HG03280 (cell line): ENCODE measurements at regions not wholly inside any gene's neighbourhood (a gene's known extent, or its start where the extent isn't known, plus 50 kb on each side); places are given as distances from the start of the nearest gene placed in this dataset.

Source experiments
- ATAC-seq: cut with Tn5 transposase; IDR thresholded peaks from one replicate; pipeline ENCODE4 v1.9.1; 2021; ENCODE audit warnings: mild to moderate bottlenecking, moderate library complexity; ENCODE audit not compliant: unreplicated experiment

DNA sequence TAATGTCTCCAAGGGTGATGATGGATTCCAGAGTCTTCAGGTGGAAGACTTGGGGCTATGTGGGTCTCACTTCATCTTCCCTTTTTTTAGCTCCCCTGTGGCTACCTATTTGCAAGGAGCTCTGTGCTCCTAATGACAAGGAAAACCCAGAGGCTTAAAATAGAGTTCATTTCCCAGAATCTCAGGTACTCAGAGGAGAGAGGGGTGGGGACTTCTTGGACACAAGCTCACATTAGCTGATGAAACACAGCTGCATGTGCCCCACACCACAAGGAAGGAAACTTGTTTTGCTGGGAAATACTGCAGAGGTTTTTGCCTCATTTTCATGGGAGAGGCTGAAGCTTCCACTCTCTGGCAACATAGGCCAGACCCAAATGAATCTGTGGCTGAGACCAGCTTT, 138.6 kb upstream of the SLC1A4 start:
- no peak for ATAC-seq

DNA sequence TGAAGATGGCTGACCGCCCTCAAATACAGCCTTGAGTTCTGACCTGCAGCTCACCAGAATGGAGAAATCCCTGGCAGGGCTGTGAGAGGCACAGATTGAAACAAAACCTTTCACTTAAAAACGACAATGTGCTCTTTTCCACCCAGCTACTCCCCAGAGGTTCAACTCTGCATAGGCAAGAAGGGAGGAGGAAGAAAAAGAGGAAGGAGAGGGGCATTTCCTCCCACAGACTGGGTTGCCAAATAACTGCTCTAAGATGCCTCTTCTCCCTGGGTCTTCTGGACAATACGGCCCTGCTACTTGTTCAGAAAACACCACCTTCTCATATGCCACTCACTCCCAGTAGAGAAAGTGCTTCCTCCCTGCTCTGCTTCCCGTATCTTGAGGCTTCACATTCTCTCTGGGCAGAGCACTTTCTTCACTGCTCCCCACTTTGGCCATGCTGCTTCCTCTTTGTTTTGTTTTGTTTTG, 136.4 kb upstream of the SLC1A4 start:
- ATAC-seq, result no peak

DNA sequence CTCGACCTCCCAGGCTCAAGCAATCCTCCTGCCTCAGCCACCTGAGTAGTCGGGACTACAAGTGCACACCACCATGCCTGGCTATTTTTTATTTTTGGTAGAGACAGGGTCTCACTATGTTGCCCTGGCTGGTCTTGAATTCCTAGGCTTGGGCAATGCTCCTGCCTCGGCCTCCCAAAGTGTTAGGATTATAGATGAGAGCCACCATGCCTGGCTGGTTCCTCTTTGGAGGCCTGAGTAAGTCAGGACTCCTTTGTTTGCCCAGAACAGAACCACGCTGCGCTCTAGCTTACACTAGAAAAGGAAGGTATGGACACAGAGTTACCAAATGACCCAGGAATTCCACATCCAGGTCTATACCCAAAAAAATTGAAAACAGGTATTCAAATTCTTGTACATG, 135.9 kb upstream of the SLC1A4 start:
- no peak for ATAC-seq

DNA sequence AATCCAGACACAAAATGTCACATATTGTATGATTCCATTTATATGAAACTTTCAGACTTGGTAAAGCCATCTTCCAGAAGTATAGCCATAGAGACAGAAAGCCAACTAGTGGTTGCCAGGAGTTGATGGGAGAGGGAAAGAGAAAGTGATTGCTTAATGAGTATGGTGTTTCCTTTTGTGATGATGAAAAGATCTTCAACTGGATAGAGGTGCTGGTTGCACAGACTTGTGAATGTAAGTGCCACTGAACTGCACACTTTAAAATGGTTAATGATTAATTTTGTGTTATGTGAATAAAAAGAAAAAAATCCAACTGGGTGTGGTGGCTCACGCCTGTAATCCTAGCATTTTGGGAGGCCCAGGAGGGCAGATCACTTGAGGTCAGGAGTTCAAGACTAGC, 135.3 kb upstream of the SLC1A4 start:
- ATAC-seq, result no peak

GRCh38 chr2:64854773-64855237, 134.4 kb upstream of the SLC1A4 start:
- ATAC-seq, result no peak

DNA sequence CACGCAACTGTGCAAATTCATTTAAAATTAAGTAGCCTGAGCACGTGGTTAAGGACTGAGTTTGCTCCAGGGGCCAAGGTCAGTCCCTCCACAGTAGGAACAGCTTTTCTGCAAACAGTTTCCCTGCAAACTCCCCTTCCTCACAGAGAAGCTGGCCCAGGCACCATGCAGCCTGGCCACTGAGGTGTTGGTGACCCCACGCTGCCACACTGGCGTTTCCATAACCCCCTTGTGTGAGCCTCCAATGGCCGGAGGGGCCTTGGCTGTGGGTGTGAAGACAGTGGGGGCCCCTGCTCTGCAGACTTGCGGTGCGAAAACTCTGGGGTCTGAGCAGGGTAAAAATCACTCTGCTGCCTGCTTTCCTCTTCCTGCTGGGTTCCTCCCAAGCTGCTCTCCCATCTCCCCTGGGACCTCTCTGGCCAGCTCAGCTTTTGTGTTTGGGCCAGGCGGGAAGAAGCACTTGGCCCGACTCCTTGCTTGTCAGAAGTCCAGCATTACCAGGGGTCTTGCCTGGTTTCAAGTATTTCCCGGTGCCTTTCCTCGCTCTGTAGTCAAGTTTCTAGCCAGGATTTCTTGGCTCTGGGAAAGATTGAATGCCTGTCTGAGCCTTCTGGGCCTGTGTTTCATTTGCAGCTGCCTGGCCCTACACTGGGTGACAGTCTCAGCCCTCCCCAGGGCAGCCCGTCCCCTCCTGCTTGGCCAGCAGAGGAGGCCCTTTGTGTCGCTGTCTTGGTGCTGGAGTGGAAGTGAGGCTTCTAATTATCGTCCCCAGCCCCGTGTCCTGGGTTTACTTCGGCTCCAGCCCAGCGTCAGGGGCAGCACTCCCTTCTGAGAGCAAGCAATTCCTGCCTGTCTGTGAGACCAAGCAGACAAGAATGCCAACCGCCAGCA, 131.4 kb upstream of the SLC1A4 start:
- ATAC-seq, result no peak

- no peak for ATAC-seq
Observed at GRCh38 chr2:64858541-64859311, 130.5 kb upstream of the SLC1A4 start.

DNA sequence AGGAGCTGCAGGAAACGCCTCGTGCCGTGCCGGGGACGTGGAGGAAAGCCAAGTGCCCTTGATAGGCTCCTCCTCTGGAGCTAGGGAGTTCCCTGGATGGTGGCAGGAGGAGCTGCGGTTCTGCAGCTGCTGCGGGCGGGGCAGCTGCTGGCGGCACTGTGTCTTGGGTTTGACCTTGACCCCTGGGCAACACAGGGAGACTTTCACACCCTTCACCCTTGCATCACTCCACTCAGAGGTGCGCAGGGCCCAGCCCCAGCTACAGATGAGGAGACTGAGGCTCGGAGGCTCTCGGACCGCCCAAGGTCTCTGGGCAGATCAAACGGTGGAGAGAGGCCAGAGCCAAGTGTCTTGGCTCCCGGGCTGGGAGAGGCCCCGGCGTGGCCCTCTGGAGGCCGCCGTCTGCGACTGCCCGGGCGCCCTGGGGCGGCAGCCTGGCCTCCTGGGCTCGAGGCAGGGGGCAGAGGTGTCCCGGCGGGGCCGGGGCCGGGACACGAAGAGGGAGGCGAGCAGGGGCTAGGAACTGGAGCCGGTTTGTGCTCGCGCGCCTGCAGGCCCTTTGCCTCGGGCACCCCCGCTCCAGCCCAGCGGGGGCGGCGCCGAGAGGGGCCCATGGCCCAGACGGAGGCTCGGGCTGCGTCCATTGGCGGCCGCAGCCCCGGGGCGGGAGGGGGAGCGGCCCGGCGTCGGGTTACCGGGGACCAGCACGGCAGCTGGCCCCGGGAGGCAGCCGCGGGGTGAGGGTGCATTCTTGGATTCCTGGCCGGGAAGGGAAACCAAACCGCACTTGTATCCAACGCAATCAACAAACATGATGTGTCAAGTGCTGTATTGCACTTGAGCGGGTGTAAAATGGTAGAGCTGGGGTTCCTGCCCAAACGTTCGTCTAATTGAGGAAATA, 129.6 kb upstream of the SLC1A4 start:
- no peak for ATAC-seq

DNA sequence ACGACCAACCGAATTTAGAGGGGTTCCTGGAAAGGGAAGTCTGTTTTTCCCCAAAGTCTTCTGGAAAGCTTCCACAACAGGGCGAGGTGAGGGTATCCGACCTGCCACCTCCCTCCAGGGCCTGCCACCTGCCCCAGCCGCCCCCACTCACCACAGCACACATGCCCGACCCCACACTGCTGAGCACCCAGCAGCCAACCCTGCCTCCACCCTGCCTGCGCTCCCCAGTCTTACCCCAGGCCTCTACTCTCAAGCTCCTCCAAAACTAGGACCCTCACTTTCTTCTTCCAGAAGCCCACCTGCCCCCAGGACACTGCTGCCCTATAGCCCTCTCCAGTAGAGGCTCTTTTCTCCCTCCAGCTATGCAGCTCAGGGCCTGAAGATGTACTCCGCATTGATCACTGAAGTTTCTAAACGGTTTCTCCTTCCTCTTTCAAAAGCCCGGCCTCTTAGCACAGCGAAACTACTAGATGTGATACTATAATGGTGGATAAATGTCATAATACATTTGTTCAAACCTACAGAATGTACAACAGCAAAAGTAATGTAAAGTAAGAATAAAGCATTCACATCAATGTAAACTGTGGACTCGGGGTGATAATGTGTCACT, 128.8 kb upstream of the SLC1A4 start:
- ATAC-seq, result peak; percentile 44

DNA sequence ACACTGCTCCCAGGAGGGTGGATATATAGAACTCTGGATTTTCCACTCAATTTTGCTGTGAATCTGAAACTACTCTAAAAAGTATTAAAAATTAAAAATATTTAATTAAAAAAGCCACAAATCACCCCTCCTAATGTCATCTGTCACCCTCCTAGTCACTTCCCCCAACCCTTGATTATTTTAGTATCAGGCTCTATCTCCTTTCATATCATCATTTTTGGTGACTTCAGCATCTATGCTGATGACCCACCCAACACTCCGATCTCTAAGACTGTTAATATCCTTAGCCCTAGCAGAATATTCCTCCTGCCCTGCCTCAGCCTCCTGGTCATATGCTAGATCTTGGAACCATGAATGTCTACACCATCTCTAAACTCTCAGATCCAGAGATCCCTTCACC, 128.3 kb upstream of the SLC1A4 start:
- no peak for ATAC-seq

- ATAC-seq, result no peak
Observed at GRCh38 chr2:64861452-64862397, 127.5 kb upstream of the SLC1A4 start.

DNA sequence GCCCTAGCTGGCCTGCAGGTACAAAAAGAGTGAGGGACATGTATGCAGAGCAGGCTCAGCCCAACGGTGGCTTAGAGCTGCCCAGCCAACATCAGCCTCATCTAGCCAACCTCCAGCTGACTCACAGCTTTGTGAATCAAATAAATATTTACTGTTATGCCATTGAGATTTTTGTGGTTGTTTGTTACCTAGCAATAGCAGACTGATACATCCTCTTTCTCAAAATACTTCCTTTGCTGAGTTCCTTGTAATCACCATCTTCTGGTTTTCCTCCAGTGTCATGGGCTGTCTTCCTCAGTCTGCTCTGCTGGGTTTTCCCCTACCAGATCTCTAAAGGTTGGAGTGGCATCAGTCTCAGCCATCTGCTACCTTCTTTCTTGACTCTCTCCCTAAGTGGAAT, 126.6 kb upstream of the SLC1A4 start:
- no peak for ATAC-seq

DNA sequence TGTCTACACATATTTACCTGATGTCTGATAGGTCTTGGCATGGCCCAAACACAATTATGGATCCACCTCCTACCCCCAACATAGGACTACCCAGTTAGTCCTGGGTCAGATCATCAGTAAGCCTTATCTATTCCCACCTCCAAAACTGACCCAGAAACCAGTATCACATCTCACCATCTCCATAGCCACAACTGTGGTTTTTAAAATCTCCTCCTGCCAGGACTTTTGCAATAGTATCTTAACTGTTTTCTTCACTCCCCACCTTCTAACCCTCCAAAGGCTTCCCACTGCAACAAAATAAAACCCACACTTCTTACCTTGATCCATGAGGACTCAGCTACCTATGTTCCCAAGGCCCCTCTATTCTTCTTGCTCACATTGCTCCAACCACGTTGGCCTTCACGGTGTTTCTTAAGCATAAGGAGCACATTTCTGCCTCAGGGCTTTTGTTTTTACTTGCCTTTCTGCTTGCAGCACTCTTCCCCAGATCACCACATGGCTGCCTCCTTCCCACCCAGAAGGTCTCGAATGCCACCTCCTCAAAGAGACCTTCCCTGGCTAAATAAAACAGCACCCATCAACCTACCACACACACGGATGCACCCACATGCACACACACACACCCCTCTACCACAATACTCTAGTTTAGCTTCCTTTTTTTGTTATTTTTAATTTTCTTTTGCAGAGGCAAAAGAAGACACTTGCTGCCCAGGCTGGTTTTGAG, 125.9 kb upstream of the SLC1A4 start:
- no peak for ATAC-seq

DNA sequence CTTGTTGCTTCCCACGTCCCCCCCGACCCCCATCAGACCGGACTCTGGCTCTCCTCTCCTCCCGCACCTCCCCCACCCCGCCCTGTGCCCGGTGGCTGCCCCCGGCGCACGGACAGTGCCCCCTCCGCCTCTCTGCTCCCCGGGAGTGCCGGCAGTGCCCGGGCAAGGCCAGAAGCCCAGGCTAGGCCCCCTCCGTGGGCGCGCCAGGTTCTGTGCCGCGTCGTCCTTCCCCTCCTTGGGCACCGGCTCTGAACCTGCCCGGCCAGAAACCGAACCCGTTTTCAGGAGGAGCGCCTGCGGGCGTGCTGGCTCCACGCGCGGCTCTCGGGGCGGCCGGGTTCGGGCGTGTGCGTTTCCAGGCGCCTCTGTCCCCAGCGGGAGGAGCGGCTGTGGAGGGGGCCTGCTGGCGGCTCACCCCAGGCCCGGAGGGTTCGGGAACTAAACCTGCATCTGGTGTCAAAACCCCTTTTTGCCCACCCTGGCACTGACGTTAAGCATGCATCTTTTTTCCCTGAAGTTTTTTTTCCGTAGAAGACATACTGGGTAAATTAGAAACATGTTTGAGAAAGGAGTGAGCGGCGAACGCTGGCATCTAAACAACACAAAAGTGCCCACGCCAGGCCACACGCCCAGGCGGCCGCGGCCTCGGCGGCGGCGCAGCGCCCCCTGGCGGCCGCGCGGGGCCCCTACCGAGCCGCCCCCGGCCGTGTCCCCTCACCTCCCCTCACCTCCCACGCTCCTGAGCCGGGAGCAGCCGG, 123.9 kb upstream of the SLC1A4 start:
- ATAC-seq, result peak; percentile 69

DNA sequence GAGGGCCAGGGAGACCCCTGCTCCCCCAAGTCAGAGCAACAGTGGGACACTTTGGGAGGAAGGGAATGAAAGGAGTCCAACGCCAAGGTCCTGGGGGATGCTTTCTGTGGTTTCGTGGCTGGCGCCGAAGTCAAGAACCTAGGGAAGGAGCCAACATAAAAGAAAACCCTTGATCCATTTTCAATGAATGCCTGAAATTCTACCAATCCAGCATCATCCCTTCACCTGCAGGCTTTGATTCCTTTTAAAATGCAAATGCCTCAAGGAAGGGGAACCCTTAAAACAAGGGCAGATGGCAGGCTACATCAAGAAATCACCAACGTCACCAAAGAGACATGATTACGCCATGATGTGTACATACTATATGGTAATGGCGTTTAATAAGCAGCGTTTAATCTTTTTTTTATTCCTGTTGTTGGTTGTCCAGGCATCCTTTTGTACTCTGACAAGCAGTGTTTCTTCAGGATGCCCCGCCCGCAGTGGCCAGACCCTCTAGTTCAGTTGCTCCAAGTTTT, 123.3 kb upstream of the SLC1A4 start:
- ATAC-seq, result no peak

- ATAC-seq, result no peak
Observed at GRCh38 chr2:64866797-64867196, 122.4 kb upstream of the SLC1A4 start.

DNA sequence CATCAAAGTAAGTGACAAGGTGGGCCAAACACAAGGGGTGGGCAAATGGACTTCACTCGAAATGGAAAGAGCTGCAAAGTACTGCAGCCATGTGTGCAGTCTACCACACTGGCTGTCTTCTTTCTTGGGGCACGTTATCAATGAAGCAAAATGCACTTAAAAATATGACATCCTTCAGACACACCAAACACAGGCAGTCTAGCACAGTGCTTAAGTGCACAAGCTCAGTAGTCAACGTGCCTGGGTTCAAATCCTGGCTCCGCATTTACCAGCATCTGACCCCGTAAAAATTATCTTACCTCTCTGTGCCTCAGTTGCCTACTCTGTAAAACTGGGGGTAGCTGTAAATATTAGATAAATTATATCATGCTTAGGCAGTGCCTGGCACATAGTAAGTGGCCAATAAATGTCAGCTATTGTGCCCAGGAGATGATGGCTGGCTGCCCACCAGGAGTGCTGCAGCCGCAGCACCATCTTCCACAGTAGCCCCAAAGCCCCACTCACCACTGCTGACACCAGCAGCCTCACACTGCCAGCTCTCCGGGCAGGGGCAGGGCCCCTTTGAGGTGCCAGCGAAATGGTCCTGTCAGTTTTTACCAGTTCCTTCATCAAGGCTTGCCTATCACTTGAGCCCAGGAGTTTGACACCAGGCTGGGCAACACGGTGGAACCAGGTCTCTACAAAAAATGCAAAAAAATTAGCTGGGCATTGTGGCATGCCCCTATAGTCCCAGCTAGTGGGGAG, 121.8 kb upstream of the SLC1A4 start:
- ATAC-seq, result no peak
